ENCODE measurements at regions not wholly inside any gene's neighbourhood (a gene's known extent, or its start where the extent isn't known, plus 50 kb on each side); places are given as distances from the start of the nearest gene placed in this dataset.

DNA sequence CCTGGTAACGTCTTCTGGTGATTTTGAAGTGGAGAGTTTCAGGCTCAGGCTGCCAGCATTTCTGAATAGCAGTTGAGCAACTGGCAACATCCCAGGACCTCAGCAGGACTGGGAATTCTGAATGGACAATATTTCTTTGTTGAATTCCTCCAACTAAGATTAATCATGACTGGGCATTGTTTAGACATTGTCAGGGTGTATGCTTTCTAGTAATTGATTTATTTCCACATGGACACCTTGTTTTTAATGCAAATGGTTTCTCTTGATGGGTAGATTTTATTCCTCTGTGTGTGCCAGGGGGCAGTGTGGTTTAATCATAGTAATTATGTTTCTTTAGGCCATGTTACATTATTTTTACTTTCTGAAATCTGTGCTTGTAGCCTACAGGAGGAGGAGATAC, 1004.7 kb upstream of the LCORL start:
- Histone ChIP-seq H3K36me3 (replicated peaks in 1 of 2; ENCODE audit: control insufficient read depth in 1 of 2, insufficient read depth in 2 of 2, low read length in 2 of 2) (no peaks in the 10 kb centered on the region), H4K20me1 (ENCODE audit: insufficient read depth, low read length) (no peaks in the 10 kb centered on the region), H3K9me3 (replicated peaks in 1 of 2; ENCODE audit: control insufficient read depth in 1 of 2, insufficient read depth in 1 of 2, low read length in 2 of 2) (peaks cover 0 to 4% of the 10 kb centered on the region in 2 donors), H3K9ac (ENCODE audit: insufficient read depth, low read length, poor library complexity, severe bottlenecking) (no peak overlapping the region), H3K79me2 (ENCODE audit: insufficient read depth, low read length) (no peaks in the 10 kb centered on the region), H3K4me1 (ENCODE audit: control insufficient read depth in 1 of 2, insufficient read depth in 2 of 2, low read length in 2 of 2) (no peaks in the 10 kb centered on the region), H3K4me2 (replicated peaks; ENCODE audit: extremely low read depth, low read length, poor library complexity, severe bottlenecking) (no peak overlapping the region), H3K4me3 (replicated peaks in 1 of 3; ENCODE audit: low read depth in 2 of 3, low read length in 3 of 3) (no peak overlapping the region), H2AFZ (ENCODE audit: insufficient read depth, low read depth, low read length, poor library complexity, severe bottlenecking) (no peak overlapping the region), H3K27ac (ENCODE audit: low read depth in 1 of 2, low read length in 2 of 2) (no peak overlapping the region), H3K27me3 (ENCODE audit: control insufficient read depth in 2 of 2, insufficient read depth in 2 of 2, low read length in 2 of 2) (no peaks in the 10 kb centered on the region)
- no peaks in the 10 kb centered on the region for H3K4me1 Mint-ChIP-seq
- H3K9me3 Mint-ChIP-seq = peaks cover 0 to 4% (median 0%) of the 10 kb centered on the region in 7 donors
- H3K36me3 Mint-ChIP-seq = no peaks in the 10 kb centered on the region
- DNase-seq = no peak
- H3K27ac Mint-ChIP-seq = no peak overlapping the region
- TF ChIP-seq, protein P1, sequence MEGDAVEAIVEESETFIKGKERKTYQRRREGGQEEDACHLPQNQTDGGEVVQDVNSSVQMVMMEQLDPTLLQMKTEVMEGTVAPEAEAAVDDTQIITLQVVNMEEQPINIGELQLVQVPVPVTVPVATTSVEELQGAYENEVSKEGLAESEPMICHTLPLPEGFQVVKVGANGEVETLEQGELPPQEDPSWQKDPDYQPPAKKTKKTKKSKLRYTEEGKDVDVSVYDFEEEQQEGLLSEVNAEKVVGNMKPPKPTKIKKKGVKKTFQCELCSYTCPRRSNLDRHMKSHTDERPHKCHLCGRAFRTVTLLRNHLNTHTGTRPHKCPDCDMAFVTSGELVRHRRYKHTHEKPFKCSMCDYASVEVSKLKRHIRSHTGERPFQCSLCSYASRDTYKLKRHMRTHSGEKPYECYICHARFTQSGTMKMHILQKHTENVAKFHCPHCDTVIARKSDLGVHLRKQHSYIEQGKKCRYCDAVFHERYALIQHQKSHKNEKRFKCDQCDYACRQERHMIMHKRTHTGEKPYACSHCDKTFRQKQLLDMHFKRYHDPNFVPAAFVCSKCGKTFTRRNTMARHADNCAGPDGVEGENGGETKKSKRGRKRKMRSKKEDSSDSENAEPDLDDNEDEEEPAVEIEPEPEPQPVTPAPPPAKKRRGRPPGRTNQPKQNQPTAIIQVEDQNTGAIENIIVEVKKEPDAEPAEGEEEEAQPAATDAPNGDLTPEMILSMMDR (IDR thresholded peaks at IDR 0.05) = no peak
- no peak overlapping the region for H3K4me3 Mint-ChIP-seq
- WGBS (ENCODE audit: insufficient coverage) = 55% methylated on average over 1 of the region's 1 CpG
- peaks cover 0 to 1% (median 0%) of the 10 kb centered on the region in 3 donors for H3K27me3 Mint-ChIP-seq (ENCODE audit: low read depth in 3 of 3)
- intact Hi-C loops (cut with micrococcal nuclease) = no loop called here

DNA sequence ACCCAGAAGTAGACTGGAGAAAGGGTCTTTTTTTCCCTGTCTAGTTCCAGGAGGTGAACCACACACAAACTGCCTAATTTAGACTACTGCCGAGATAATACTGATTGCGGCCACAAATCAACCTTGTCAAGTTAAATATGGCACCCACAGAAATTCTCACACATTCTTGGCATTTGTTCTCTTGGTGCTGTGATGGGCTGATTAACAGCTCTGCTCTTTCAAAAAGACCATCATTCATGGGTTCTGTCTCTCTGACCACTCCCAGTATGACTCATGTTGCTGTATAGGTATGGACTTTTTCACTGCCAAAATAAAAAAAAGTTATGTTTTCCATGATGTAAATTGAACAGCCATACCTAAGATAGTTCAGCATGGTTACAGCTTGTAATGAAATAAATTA, 1003.5 kb upstream of the LCORL start:
- Histone ChIP-seq H3K9ac (ENCODE audit: insufficient read depth, low read length, poor library complexity, severe bottlenecking) (no peak overlapping the region), H3K4me3 (replicated peaks in 1 of 3; ENCODE audit: low read depth in 2 of 3, low read length in 3 of 3) (no peak overlapping the region), H3K4me1 (ENCODE audit: control insufficient read depth in 1 of 2, insufficient read depth in 2 of 2, low read length in 2 of 2) (no peaks in the 10 kb centered on the region), H3K27me3 (ENCODE audit: control insufficient read depth in 2 of 2, insufficient read depth in 2 of 2, low read length in 2 of 2) (no peaks in the 10 kb centered on the region), H4K20me1 (ENCODE audit: insufficient read depth, low read length) (no peaks in the 10 kb centered on the region), H3K79me2 (ENCODE audit: insufficient read depth, low read length) (no peaks in the 10 kb centered on the region), H3K27ac (ENCODE audit: low read depth in 1 of 2, low read length in 2 of 2) (no peak overlapping the region), H3K4me2 (replicated peaks; ENCODE audit: extremely low read depth, low read length, poor library complexity, severe bottlenecking) (no peak overlapping the region), H2AFZ (ENCODE audit: insufficient read depth, low read depth, low read length, poor library complexity, severe bottlenecking) (no peak overlapping the region), H3K9me3 (replicated peaks in 1 of 2; ENCODE audit: control insufficient read depth in 1 of 2, insufficient read depth in 1 of 2, low read length in 2 of 2) (peaks cover 0 to 4% of the 10 kb centered on the region in 2 donors), H3K36me3 (replicated peaks in 1 of 2; ENCODE audit: control insufficient read depth in 1 of 2, insufficient read depth in 2 of 2, low read length in 2 of 2) (no peaks in the 10 kb centered on the region)
- H3K4me3 Mint-ChIP-seq = no peak overlapping the region
- no CpG with 5 or more reads among the region's 2 CpGs for WGBS (ENCODE audit: insufficient coverage)
- H3K27ac Mint-ChIP-seq = no peak overlapping the region
- TF ChIP-seq, protein P1 (IDR thresholded peaks at IDR 0.05) = no peak
- intact Hi-C loops (cut with micrococcal nuclease) = no loop called here
- no peak for DNase-seq
- no peaks in the 10 kb centered on the region for H3K4me1 Mint-ChIP-seq
- H3K27me3 Mint-ChIP-seq (ENCODE audit: low read depth in 3 of 3) = peaks cover 0 to 1% (median 0%) of the 10 kb centered on the region in 3 donors
- peaks cover 0 to 4% (median 0%) of the 10 kb centered on the region in 7 donors for H3K9me3 Mint-ChIP-seq
- H3K36me3 Mint-ChIP-seq = no peaks in the 10 kb centered on the region
